GM23338 (cell line): ENCODE measurements at regions not wholly inside any gene's neighbourhood (a gene's known extent, or its start where the extent isn't known, plus 50 kb on each side); places are given as distances from the start of the nearest gene placed in this dataset.

ENCODE experiments used
- ATAC-seq: fragments of 200-7000 bp; cut with Tn5 transposase; 3 replicates; pipeline ENCODE4 v1.9.1; 2020
- DNase-seq: peaks from one replicate; pipeline ENCODE4 v3.0.0-alpha.2; 2015; ENCODE audit warnings: low spot score
- H2AFZ ChIP-seq: fragments of 200-600 bp; sonication (generic); 2 replicates; pipeline ENCODE4 v1.8.0; 2016; ENCODE audit warnings: antibody characterized with exemption, mild to moderate bottlenecking, moderate library complexity
- H3F3A ChIP-seq: fragments of 200-600 bp; sonication (generic); replicated peaks from 2 replicates; pipeline ENCODE4 v1.8.0; 2017; ENCODE audit warnings: antibody characterized with exemption, mixed run types, low read depth
- H3K27ac ChIP-seq: fragments of 200-600 bp; sonication (generic); 2 replicates; pipeline ENCODE4 v1.6.1; 2016; ENCODE audit warnings: low read depth
- H3K27me3 ChIP-seq: fragments of 200-600 bp; sonication (generic); 2 replicates; pipeline ENCODE4 v1.8.0; 2016; ENCODE audit warnings: mild to moderate bottlenecking, mixed run types, moderate library complexity; ENCODE audit not compliant: insufficient read depth
- H3K36me3 ChIP-seq: fragments of 200-600 bp; sonication (generic); 2 replicates; pipeline ENCODE4 v1.8.0; 2016; ENCODE audit warnings: mild to moderate bottlenecking; ENCODE audit not compliant: insufficient read depth
- H3K4me1 ChIP-seq: fragments of 200-600 bp; sonication (generic); 2 replicates; pipeline ENCODE4 v1.8.0; 2016; ENCODE audit warnings: mild to moderate bottlenecking, moderate library complexity; ENCODE audit not compliant: insufficient read depth
- H3K4me2 ChIP-seq: fragments of 200-600 bp; sonication (generic); 2 replicates; pipeline ENCODE4 v1.7.1; 2017; ENCODE audit warnings: mixed run types
- H3K4me3 ChIP-seq: fragments of 200-600 bp; sonication (generic); 2 replicates; pipeline ENCODE4 v1.6.1; 2016; ENCODE audit warnings: mixed run types
- H3K79me2 ChIP-seq: fragments of 200-600 bp; sonication (generic); replicated peaks from 2 replicates; pipeline ENCODE4 v1.8.0; 2017; ENCODE audit warnings: mild to moderate bottlenecking; ENCODE audit not compliant: insufficient read depth
- H3K9me2 ChIP-seq: fragments of 200-600 bp; sonication (generic); 2 replicates; pipeline ENCODE4 v1.8.0; 2017; ENCODE audit not compliant: insufficient read depth
- H4K20me1 ChIP-seq: fragments of 200-600 bp; sonication (generic); replicated peaks from 2 replicates; pipeline ENCODE4 v1.8.0; 2017; ENCODE audit warnings: mild to moderate bottlenecking; ENCODE audit not compliant: insufficient read depth
- H3K27ac Mint-ChIP-seq: 2 replicates; pipeline ENCODE4 v1.8.0; 2020; ENCODE audit warnings: inconsistent platforms, mild to moderate bottlenecking, moderate library complexity, mixed read lengths
- H3K27me3 Mint-ChIP-seq: 3 replicates; pipeline ENCODE4 v1.8.0; 2022; ENCODE audit warnings: low read depth, mild to moderate bottlenecking, moderate library complexity, mixed read lengths, inconsistent platforms; ENCODE audit not compliant: insufficient read depth, poor library complexity
- H3K36me3 Mint-ChIP-seq: 3 replicates; pipeline ENCODE4 v1.8.0; 2021; ENCODE audit warnings: low read depth, mild to moderate bottlenecking, inconsistent platforms, moderate library complexity, mixed read lengths
- H3K4me1 Mint-ChIP-seq: 3 replicates; pipeline ENCODE4 v1.8.0; 2020; ENCODE audit warnings: mild to moderate bottlenecking, inconsistent platforms, mixed read lengths
- H3K4me3 Mint-ChIP-seq: 3 replicates; pipeline ENCODE4 v1.8.0; 2021; ENCODE audit warnings: moderate library complexity, mild to moderate bottlenecking, inconsistent platforms, mixed read lengths
- H3K9me3 Mint-ChIP-seq: 3 replicates; pipeline ENCODE4 v1.8.0; 2020; ENCODE audit warnings: moderate library complexity, mild to moderate bottlenecking, inconsistent platforms, mixed read lengths
- CTCF ChIP-seq, 2 experiments: fragments of 200-600 bp in 1 of 2; sonication (generic) in 1 of 2; conservative IDR thresholded peaks; 2 replicates each; pipeline versions ENCODE4 v1.5.1 to v1.6.1; 2016 to 2017; ENCODE audit warnings: antibody characterized with exemption in 2 of 2, low read depth in 2 of 2, mild to moderate bottlenecking in 2 of 2, moderate library complexity in 1 of 2
- ETS1 ChIP-seq: IDR thresholded peaks from 2 replicates; pipeline ENCODE4 v1.6.1; 2016; ENCODE audit warnings: antibody characterized with exemption
- EZH2 ChIP-seq: fragments of 200-600 bp; sonication (generic); IDR thresholded peaks from one replicate; pipeline ENCODE4 v1.8.0; 2017; ENCODE audit warnings: antibody characterized with exemption, mild to moderate bottlenecking, low read depth; ENCODE audit not compliant: unreplicated experiment
- EZH2phosphoT487 ChIP-seq: fragments of 200-600 bp; sonication (generic); IDR thresholded peaks from one replicate; pipeline ENCODE4 v1.8.1; 2018; ENCODE audit warnings: antibody characterized with exemption; ENCODE audit not compliant: unreplicated experiment
- JUNB ChIP-seq: IDR thresholded peaks from one replicate; pipeline ENCODE4 v1.6.1; 2016; ENCODE audit warnings: antibody characterized with exemption; ENCODE audit not compliant: unreplicated experiment
- NANOG ChIP-seq: IDR thresholded peaks from 2 replicates; pipeline ENCODE4 v1.6.1; 2016; ENCODE audit warnings: antibody characterized with exemption, borderline replicate concordance
- POLR2AphosphoS5 ChIP-seq: IDR thresholded peaks from 2 replicates; pipeline ENCODE4 v1.6.1; 2016; ENCODE audit warnings: antibody characterized with exemption, low read depth
- REST ChIP-seq: IDR thresholded peaks from one replicate; pipeline ENCODE4 v1.6.1; 2018; ENCODE audit warnings: antibody characterized with exemption; ENCODE audit not compliant: unreplicated experiment
- STAT1 ChIP-seq: IDR thresholded peaks from one replicate; pipeline ENCODE4 v1.6.1; 2016; ENCODE audit warnings: antibody characterized with exemption; ENCODE audit not compliant: unreplicated experiment
- ZNF114 ChIP-seq: fragments of 250-450 bp; sonication (Bioruptor Pico); IDR thresholded peaks from 2 replicates; pipeline ENCODE4 v1.5.0; 2020; ENCODE audit warnings: mild to moderate bottlenecking, moderate library complexity
- ZNF331 ChIP-seq: fragments of 250-450 bp; sonication (Bioruptor Pico); IDR thresholded peaks from 2 replicates; pipeline ENCODE4 v1.5.0; 2020; ENCODE audit warnings: low read depth, mild to moderate bottlenecking, moderate library complexity
- ZNF462 ChIP-seq: fragments of 250-450 bp; sonication (Bioruptor Pico); IDR thresholded peaks from 2 replicates; pipeline ENCODE4 v1.5.0; 2020; ENCODE audit warnings: mild to moderate bottlenecking, moderate library complexity

- TF ChIP-seq REST (no peak), STAT1 (no peak), ETS1 (no peak), ZNF331 (CRISPR knock-in tag) (no peak), JUNB (no peak), POLR2AphosphoS5 (no peak), CTCF (conservative IDR thresholded peaks at IDR 0.05; ENCODE audit: low read depth in 2 of 2) (no peak), EZH2 (no peak), NANOG (no peak), EZH2phosphoT487 (no peak), ZNF114 (CRISPR knock-in tag) (no peak), ZNF462 (CRISPR knock-in tag) (no peak)
- Histone ChIP-seq H3K27me3 (no peaks in the 10 kb centered on the region), H3K27ac (no peak overlapping the region), H3K79me2 (no peaks in the 10 kb centered on the region), H3K4me2 (no peak overlapping the region), H3K36me3 (no peaks in the 10 kb centered on the region), H3K4me3 (no peak overlapping the region), H3K9me2 (no peaks in the 10 kb centered on the region), H3F3A (no peaks in the 10 kb centered on the region), H2AFZ (no peak overlapping the region), H4K20me1 (no peaks in the 10 kb centered on the region), H3K4me1 (peaks cover 18% of the 10 kb centered on the region)
- H3K36me3 Mint-ChIP-seq, result no peaks in the 10 kb centered on the region
- peaks cover 36% of the 10 kb centered on the region for H3K4me1 Mint-ChIP-seq
- ATAC-seq (no peak), DNase-seq (no peak)
- H3K27ac Mint-ChIP-seq, result no peak overlapping the region
- peaks cover 24% of the 10 kb centered on the region for H3K27me3 Mint-ChIP-seq
- no peaks in the 10 kb centered on the region for H3K9me3 Mint-ChIP-seq
- H3K4me3 Mint-ChIP-seq, result no peak overlapping the region
These were observed 93.1 kb downstream of the RHOB start for GRCh38 chr2:20539776-20540586.
